ENCODE measurements at regions not wholly inside any gene's neighbourhood (a gene's known extent, or its start where the extent isn't known, plus 50 kb on each side); places are given as distances from the start of the nearest gene placed in this dataset.

DNA sequence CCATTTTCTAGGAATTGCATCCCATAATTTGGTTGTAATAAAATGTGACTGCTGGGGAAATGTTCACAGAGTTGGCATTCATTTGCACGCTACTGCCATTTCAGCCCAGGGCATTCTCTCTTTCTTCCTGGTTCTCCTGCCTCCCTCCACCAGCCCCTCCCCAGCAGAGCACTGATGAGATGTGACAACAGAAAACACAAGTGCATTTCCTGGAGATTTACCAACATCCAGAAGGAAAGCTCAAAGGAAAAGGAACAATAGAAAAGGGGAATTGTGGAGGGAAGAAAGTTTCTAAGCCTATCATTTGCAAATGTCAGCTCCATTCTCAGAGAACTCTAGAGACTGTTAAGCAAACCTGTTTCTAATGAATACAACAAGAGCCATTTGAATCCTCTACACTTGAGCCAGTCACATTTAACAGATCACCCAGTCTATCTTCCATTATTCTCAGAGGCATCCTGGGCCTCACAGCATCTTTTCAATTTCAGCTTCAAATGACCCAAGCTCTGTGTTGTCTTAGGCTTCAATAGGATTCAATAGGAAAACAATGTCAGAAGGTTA, 395.6 kb upstream of the PBX1 start:
- TF ChIP-seq POLR2A (IDR thresholded peaks at IDR 0.05; ENCODE audit: low read depth, low read length) (no peak), SP1 (IDR thresholded peaks at IDR 0.05; ENCODE audit: low read depth, low read length) (no peak), NBN (IDR thresholded peaks at IDR 0.05) (no peak)
- TF ChIP-seq, protein P1, sequence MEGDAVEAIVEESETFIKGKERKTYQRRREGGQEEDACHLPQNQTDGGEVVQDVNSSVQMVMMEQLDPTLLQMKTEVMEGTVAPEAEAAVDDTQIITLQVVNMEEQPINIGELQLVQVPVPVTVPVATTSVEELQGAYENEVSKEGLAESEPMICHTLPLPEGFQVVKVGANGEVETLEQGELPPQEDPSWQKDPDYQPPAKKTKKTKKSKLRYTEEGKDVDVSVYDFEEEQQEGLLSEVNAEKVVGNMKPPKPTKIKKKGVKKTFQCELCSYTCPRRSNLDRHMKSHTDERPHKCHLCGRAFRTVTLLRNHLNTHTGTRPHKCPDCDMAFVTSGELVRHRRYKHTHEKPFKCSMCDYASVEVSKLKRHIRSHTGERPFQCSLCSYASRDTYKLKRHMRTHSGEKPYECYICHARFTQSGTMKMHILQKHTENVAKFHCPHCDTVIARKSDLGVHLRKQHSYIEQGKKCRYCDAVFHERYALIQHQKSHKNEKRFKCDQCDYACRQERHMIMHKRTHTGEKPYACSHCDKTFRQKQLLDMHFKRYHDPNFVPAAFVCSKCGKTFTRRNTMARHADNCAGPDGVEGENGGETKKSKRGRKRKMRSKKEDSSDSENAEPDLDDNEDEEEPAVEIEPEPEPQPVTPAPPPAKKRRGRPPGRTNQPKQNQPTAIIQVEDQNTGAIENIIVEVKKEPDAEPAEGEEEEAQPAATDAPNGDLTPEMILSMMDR (IDR thresholded peaks at IDR 0.05 in 2 of 3, conservative IDR thresholded peaks at IDR 0.05 in 1 of 3; ENCODE audit: control insufficient read depth in 2 of 3, extremely low read depth in 1 of 3, insufficient read depth in 1 of 3, low read depth in 3 of 3, low read length in 3 of 3), result no peak
- TF ChIP-seq, protein P2, sequence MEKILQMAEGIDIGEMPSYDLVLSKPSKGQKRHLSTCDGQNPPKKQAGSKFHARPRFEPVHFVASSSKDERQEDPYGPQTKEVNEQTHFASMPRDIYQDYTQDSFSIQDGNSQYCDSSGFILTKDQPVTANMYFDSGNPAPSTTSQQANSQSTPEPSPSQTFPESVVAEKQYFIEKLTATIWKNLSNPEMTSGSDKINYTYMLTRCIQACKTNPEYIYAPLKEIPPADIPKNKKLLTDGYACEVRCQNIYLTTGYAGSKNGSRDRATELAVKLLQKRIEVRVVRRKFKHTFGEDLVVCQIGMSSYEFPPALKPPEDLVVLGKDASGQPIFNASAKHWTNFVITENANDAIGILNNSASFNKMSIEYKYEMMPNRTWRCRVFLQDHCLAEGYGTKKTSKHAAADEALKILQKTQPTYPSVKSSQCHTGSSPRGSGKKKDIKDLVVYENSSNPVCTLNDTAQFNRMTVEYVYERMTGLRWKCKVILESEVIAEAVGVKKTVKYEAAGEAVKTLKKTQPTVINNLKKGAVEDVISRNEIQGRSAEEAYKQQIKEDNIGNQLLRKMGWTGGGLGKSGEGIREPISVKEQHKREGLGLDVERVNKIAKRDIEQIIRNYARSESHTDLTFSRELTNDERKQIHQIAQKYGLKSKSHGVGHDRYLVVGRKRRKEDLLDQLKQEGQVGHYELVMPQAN (conservative IDR thresholded peaks at IDR 0.05), result no peak
